OCI-LY7 (cell line): ENCODE measurements at regions not wholly inside any gene's neighbourhood (a gene's known extent, or its start where the extent isn't known, plus 50 kb on each side); places are given as distances from the start of the nearest gene placed in this dataset.

Source experiments
- BruUV-seq: library from RNA; stranded (reverse); fragments of 400-500 nt; replicated peaks from 2 replicates; lab custom pipeline; 2021; lab: Mats Ljungman, UMichigan
- CTCF ChIA-PET: fragments of 300-600 bp; sonication (Branson Sonifier 250); formaldehyde crosslinking; loops from one replicate; lab custom pipeline; 2022; ENCODE audit warnings: antibody characterized with exemption; ENCODE audit not compliant: unreplicated experiment; lab: Charles Lee
- POLR2A ChIA-PET: fragments of 300-600 bp; sonication (Branson Sonifier 250); formaldehyde crosslinking; loops from one replicate; lab custom pipeline; 2022; ENCODE audit warnings: antibody characterized with exemption; lab: Charles Lee
- DNase-seq: peaks from one replicate; pipeline ENCODE4 v3.0.0-alpha.2; 2015; ENCODE audit warnings: low spot score
- H2AFZ ChIP-seq: fragments of 200-600 bp; sonication (generic), shearing (Covaris generic); 2 replicates; pipeline ENCODE4 v1.6.1; 2014; ENCODE audit warnings: mild to moderate bottlenecking, antibody characterized with exemption, low read length, moderate library complexity
- H3K27ac ChIP-seq: fragments of 200-600 bp; sonication (generic); 2 replicates; pipeline ENCODE4 v1.5.1; 2014; ENCODE audit warnings: mixed run types, low read depth, mild to moderate bottlenecking, moderate library complexity, low read length, inconsistent platforms; ENCODE audit not compliant: poor library complexity, severe bottlenecking
- H3K36me3 ChIP-seq: fragments of 200-600 bp; sonication (generic); 2 replicates; pipeline ENCODE4 v1.6.1; 2014; ENCODE audit warnings: mild to moderate bottlenecking, antibody characterized with exemption, low read length, moderate library complexity, mixed read lengths; ENCODE audit not compliant: insufficient read depth
- H3K4me1 ChIP-seq: fragments of 200-600 bp; sonication (generic); 2 replicates; pipeline ENCODE4 v1.5.1; 2014; ENCODE audit warnings: mild to moderate bottlenecking, low read length; ENCODE audit not compliant: insufficient read depth, poor library complexity, severe bottlenecking
- H3K4me2 ChIP-seq: fragments of 200-600 bp; sonication (generic); 2 replicates; pipeline ENCODE4 v1.6.1; 2014; ENCODE audit warnings: mild to moderate bottlenecking, low read length
- H3K4me3 ChIP-seq: fragments of 200-600 bp; sonication (generic); 2 replicates; pipeline ENCODE4 v1.5.1; 2014; ENCODE audit warnings: mild to moderate bottlenecking, low read depth, low read length; ENCODE audit not compliant: poor library complexity, severe bottlenecking
- H3K79me2 ChIP-seq: fragments of 200-600 bp; sonication (generic); 2 replicates; pipeline ENCODE4 v1.6.1; 2016; ENCODE audit warnings: low read depth, mild to moderate bottlenecking, low read length, moderate library complexity, mixed read lengths; ENCODE audit not compliant: insufficient read depth
- H3K9me2 ChIP-seq: fragments of 200-600 bp; sonication (generic); 2 replicates; pipeline ENCODE4 v1.6.1; 2016; ENCODE audit warnings: mild to moderate bottlenecking, low read length, mixed read lengths; ENCODE audit not compliant: insufficient read depth
- H3K9me3 ChIP-seq: fragments of 200-600 bp; sonication (generic); 2 replicates; pipeline ENCODE4 v1.6.1; 2014; ENCODE audit warnings: mild to moderate bottlenecking, mixed run types, low read length, mixed read lengths
- H4K20me1 ChIP-seq: fragments of 200-600 bp; sonication (generic); 2 replicates; pipeline ENCODE4 v1.6.1; 2014; ENCODE audit warnings: mild to moderate bottlenecking, antibody characterized with exemption, low read length, moderate library complexity, mixed read lengths; ENCODE audit not compliant: insufficient read depth
- CTCF ChIP-seq: fragments of 200-600 bp; sonication (generic); conservative IDR thresholded peaks from 2 replicates; pipeline ENCODE4 v1.5.1; 2014; ENCODE audit warnings: mild to moderate bottlenecking, antibody characterized with exemption, low read length, moderate library complexity, mixed read lengths
- EZH2phosphoT487 ChIP-seq: fragments of 200-600 bp; sonication (generic); IDR thresholded peaks from 2 replicates; pipeline ENCODE4 v1.6.1; 2018; ENCODE audit warnings: low read depth, borderline replicate concordance, mild to moderate bottlenecking, mixed run types, antibody characterized with exemption, low read length, moderate library complexity, mixed read lengths
- intact Hi-C: fragments of 100-400 bp; cut with micrococcal nuclease; formaldehyde crosslinking; loops from one replicate; pipeline ENCODE4 v1.10.0; 2022; ENCODE audit not compliant: unreplicated experiment

GRCh38 chr6:137659871-137660270 is 165.7 kb upstream of the OLIG3 start:
- CTCF ChIA-PET, result no interaction called here
- H3K9me3 ChIP-seq, result no peaks in the 10 kb centered on the region
- POLR2A ChIA-PET, result interaction anchor here (0.6 to 1.1 kb wide), 3 partner anchors 32 to 639 kb away, joined by 3 read pairs; no protein-coding TSS in a partner anchor
- intact Hi-C loops, result loop anchor here (5.0 kb wide), 1 partner anchor 342 kb away; no protein-coding TSS in a partner anchor
- H3K27ac ChIP-seq, result no peak overlapping the region
- no peaks in the 10 kb centered on the region for H3K36me3 ChIP-seq
- no peak overlapping the region for H2AFZ ChIP-seq
- BruUV-seq, result no TSS peak
- no peaks in the 10 kb centered on the region for H4K20me1 ChIP-seq
- no peak for DNase-seq
- no peaks in the 10 kb centered on the region for H3K9me2 ChIP-seq
- H3K4me1 ChIP-seq, result peaks cover 4% of the 10 kb centered on the region
- H3K79me2 ChIP-seq, result no peaks in the 10 kb centered on the region
- no peak overlapping the region for H3K4me2 ChIP-seq
- TF ChIP-seq CTCF, result no peak
- no peak overlapping the region for H3K4me3 ChIP-seq

GRCh38 chr6:137660296-137660731 is 166.1 kb upstream of the OLIG3 start:
- Histone ChIP-seq H3K4me1 (peaks cover 4% of the 10 kb centered on the region), H2AFZ (no peak overlapping the region), H3K27ac (no peak overlapping the region), H3K9me2 (no peaks in the 10 kb centered on the region), H3K9me3 (no peaks in the 10 kb centered on the region), H3K36me3 (no peaks in the 10 kb centered on the region), H4K20me1 (no peaks in the 10 kb centered on the region), H3K4me3 (no peak overlapping the region), H3K79me2 (no peaks in the 10 kb centered on the region), H3K4me2 (no peak overlapping the region)
- CTCF ChIA-PET, result no interaction called here
- no peak for DNase-seq
- no peak for TF ChIP-seq EZH2phosphoT487
- no peak for TF ChIP-seq CTCF
- POLR2A ChIA-PET, result interaction anchor here (0.6 kb wide), 1 partner anchor 640 kb away, joined by 3 read pairs; no protein-coding TSS in a partner anchor
- no TSS peak for BruUV-seq
- intact Hi-C loops, result loop anchor here (5.0 kb wide), 1 partner anchor 342 kb away; no protein-coding TSS in a partner anchor

GRCh38 chr6:137661601-137662000 is 167.4 kb upstream of the OLIG3 start:
- H3K27ac ChIP-seq, result no peak overlapping the region
- no peaks in the 10 kb centered on the region for H3K79me2 ChIP-seq
- peaks cover 4% of the 10 kb centered on the region for H3K4me1 ChIP-seq
- no peaks in the 10 kb centered on the region for H4K20me1 ChIP-seq
- ChIA-PET POLR2A (no interaction called here), CTCF (no interaction called here)
- no peak overlapping the region for H2AFZ ChIP-seq
- no peak overlapping the region for H3K4me3 ChIP-seq
- no peak for TF ChIP-seq EZH2phosphoT487
- TF ChIP-seq CTCF, result peak; percentile 78
- DNase-seq, result peak; percentile 40
- H3K9me2 ChIP-seq, result no peaks in the 10 kb centered on the region
- BruUV-seq, result no TSS peak
- intact Hi-C loops, result loop anchor here (5.0 kb wide), 1 partner anchor 341 kb away; no protein-coding TSS in a partner anchor
- no peaks in the 10 kb centered on the region for H3K9me3 ChIP-seq
- no peak overlapping the region for H3K4me2 ChIP-seq
- no peaks in the 10 kb centered on the region for H3K36me3 ChIP-seq
